Endothelial cell (in vitro differentiated cells): ENCODE measurements at regions not wholly inside any gene's neighbourhood (a gene's known extent, or its start where the extent isn't known, plus 50 kb on each side); places are given as distances from the start of the nearest gene placed in this dataset.

ENCODE experiments used
- DNase-seq: peaks from one replicate; pipeline ENCODE4 v3.0.0; 2021; ENCODE audit warnings: low spot score
- H3K27ac Mint-ChIP-seq: one replicate; pipeline ENCODE4 v1.8.0; 2021; ENCODE audit warnings: mixed read lengths, inconsistent platforms; ENCODE audit not compliant: unreplicated experiment
- H3K27me3 Mint-ChIP-seq: one replicate; pipeline ENCODE4 v1.8.0; 2021; ENCODE audit warnings: mild to moderate bottlenecking, moderate library complexity, mixed read lengths, inconsistent platforms; ENCODE audit not compliant: unreplicated experiment
- H3K36me3 Mint-ChIP-seq: one replicate; pipeline ENCODE4 v1.8.0; 2021; ENCODE audit warnings: mild to moderate bottlenecking, low read depth, mixed read lengths, inconsistent platforms; ENCODE audit not compliant: unreplicated experiment
- H3K4me1 Mint-ChIP-seq: one replicate; pipeline ENCODE4 v1.8.0; 2021; ENCODE audit warnings: mild to moderate bottlenecking, mixed read lengths, inconsistent platforms; ENCODE audit not compliant: unreplicated experiment
- H3K4me3 Mint-ChIP-seq: one replicate; pipeline ENCODE4 v1.8.0; 2021; ENCODE audit warnings: mild to moderate bottlenecking, mixed read lengths, inconsistent platforms; ENCODE audit not compliant: unreplicated experiment
- H3K9me3 Mint-ChIP-seq: one replicate; pipeline ENCODE4 v1.8.0; 2021; ENCODE audit warnings: mixed read lengths, inconsistent platforms; ENCODE audit not compliant: unreplicated experiment
- CTCF ChIP-seq: fragments of 200-600 bp; sonication (generic); IDR thresholded peaks from one replicate; pipeline ENCODE4 v1.5.0; 2021; ENCODE audit warnings: antibody characterized with exemption; ENCODE audit not compliant: unreplicated experiment

DNA sequence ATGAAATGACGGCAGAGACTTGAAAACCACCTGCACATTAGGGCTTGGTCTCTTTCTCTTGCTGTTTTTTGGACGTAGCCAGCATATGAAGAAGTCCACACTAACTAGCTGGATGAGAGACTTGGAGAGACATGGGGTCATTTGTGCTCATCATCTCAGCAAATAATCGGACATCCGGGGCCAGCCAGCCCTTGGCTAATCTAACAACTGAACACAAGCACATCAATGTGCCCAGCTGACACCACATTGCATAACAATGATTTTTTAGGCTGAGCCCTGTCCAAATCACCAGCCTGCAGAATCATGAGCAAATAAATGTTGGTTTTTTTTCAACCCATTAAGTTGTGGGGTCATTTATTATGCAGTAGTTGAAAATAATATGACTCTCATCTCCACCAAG, 460.3 kb upstream of the LARGE1 start:
- Mint-ChIP-seq H3K36me3 (peaks cover 5% of the 10 kb centered on the region), H3K9me3 (peaks cover 42% of the 10 kb centered on the region), H3K4me1 (no peaks in the 10 kb centered on the region), H3K4me3 (no peak overlapping the region), H3K27me3 (peaks cover 2% of the 10 kb centered on the region), H3K27ac (no peak overlapping the region)
- no peak for DNase-seq
- no peak for TF ChIP-seq CTCF

DNA sequence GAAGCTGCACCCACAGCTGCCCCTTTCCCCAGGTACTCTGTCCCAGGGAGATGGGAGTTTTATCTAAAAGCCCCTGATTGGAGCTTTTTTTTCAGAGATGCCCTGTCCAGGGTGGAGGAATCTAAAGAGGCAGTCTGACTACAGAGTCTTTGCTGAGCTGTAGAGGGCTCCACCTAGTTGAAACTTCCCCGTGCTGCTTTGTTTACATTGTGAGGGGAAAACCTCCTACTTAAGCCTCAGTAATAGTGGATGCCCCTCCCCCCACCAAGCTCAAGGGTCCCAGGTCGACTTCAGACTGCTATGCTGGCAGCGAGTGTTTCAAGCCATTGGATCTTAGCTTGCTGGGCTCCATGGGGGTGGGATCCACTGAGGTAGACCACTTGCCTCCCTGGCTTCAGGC, 470.1 kb upstream of the LARGE1 start:
- H3K27ac Mint-ChIP-seq: no peak overlapping the region
- peaks cover 6% of the 10 kb centered on the region for H3K27me3 Mint-ChIP-seq
- DNase-seq: no peak
- no peak for TF ChIP-seq CTCF
- H3K36me3 Mint-ChIP-seq: no peaks in the 10 kb centered on the region
- no peak overlapping the region for H3K4me3 Mint-ChIP-seq
- no peaks in the 10 kb centered on the region for H3K4me1 Mint-ChIP-seq
- H3K9me3 Mint-ChIP-seq: peaks cover 36% of the 10 kb centered on the region

GRCh38 chr22:34395370-34395769, 475.1 kb upstream of the LARGE1 start:
- peaks cover 7% of the 10 kb centered on the region for H3K36me3 Mint-ChIP-seq
- H3K27ac Mint-ChIP-seq: no peak overlapping the region
- no peak for DNase-seq
- peaks cover 8% of the 10 kb centered on the region for H3K27me3 Mint-ChIP-seq
- no peaks in the 10 kb centered on the region for H3K4me1 Mint-ChIP-seq
- no peak overlapping the region for H3K4me3 Mint-ChIP-seq
- peaks cover 32% of the 10 kb centered on the region for H3K9me3 Mint-ChIP-seq
- TF ChIP-seq CTCF: no peak

DNA sequence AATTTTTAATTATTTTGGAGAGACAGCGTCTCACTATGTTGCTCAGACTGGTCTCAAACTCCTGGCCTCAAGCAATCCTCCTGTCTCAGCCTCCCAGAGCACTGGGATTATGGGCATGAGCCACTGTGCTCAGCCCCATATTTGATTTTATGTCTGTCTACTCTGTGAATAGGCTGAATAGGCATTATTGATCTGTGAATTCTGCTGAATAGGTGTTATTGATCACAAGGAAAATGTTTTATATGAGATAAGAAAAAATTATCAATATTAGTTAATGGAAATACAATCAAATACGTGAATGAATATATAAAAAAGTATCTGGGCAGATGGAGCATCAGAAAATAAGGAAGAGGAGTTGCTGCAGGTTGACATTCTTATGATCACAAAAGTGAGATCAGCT, 483.4 kb upstream of the LARGE1 start:
- Mint-ChIP-seq H3K4me1 (no peaks in the 10 kb centered on the region), H3K27me3 (peaks cover 2% of the 10 kb centered on the region), H3K27ac (no peak overlapping the region)

GRCh38 chr22:34410111-34410510, 489.8 kb upstream of the LARGE1 start:
- Mint-ChIP-seq H3K36me3 (no peaks in the 10 kb centered on the region), H3K27ac (no peak overlapping the region), H3K4me3 (no peak overlapping the region), H3K4me1 (no peaks in the 10 kb centered on the region), H3K9me3 (peaks cover 20% of the 10 kb centered on the region), H3K27me3 (no peaks in the 10 kb centered on the region)
- no peak for TF ChIP-seq CTCF
- DNase-seq: no peak

More for the DNA sequence above, 483.4 kb upstream of the LARGE1 start:
- Mint-ChIP-seq H3K4me3 (no peak overlapping the region), H3K36me3 (no peaks in the 10 kb centered on the region), H3K9me3 (peaks cover 46% of the 10 kb centered on the region)
- no peak for DNase-seq
- no peak for TF ChIP-seq CTCF
